ENCODE measurements at regions not wholly inside any gene's neighbourhood (a gene's known extent, or its start where the extent isn't known, plus 50 kb on each side); places are given as distances from the start of the nearest gene placed in this dataset.

DNA sequence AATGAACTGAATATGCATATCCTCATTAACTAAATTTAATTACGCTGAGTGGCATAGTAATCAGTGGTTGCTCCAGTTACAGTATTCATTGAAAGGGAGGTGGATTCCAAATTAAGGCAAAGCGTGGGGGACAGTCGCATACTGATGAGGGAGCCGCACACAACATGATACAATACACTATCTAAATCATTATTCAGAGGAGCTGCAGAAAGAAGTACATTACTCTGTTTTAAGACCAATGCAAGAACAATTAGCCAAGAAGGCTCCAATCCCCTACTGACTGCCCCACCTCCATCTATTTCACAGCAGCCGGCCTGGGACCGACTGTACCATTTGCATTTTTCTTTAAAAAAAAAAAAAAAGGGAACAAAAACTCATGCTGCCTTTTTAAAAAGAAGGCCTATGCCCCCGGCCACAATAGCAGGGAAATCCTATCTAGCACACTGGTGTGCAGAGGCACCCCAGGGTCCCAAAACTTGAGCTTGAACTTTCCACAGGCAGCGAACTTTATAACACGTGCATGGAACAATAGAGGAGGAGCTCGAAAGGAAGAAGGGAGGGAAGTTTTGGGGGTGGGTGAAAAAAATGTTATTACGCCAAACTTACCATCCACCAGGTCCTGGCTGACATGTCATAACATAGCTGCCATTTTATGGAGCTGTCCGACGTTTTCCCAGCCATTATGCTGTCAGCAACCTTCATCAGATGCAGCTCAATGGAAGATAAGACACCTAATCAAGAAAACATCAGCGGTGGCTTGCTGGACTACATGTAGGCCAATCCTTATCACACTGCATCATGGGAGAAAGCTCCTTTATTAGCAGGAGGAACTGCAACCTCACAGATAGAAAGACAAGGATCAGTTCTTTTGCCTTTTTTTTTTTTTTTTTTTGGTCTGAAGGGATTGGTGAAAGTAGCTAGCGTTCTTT is 161.6 kb downstream of the ZDHHC21 start:
- Histone ChIP-seq H3K4me1 (ENCODE audit: control insufficient read depth, insufficient read depth, low read length) (peaks cover 8% of the 10 kb centered on the region), H3K9me3 (ENCODE audit: control insufficient read depth, low read length) (no peaks in the 10 kb centered on the region), H3K27ac (ENCODE audit: insufficient read depth, low read depth, low read length, poor library complexity, severe bottlenecking) (no peak overlapping the region), H3K36me3 (ENCODE audit: control insufficient read depth, insufficient read depth, low read length) (no peaks in the 10 kb centered on the region), H3K4me3 (ENCODE audit: insufficient read depth, low read depth, low read length) (no peak overlapping the region), H3K27me3 (ENCODE audit: control insufficient read depth, insufficient read depth, low read length, poor library complexity, severe bottlenecking) (no peaks in the 10 kb centered on the region)
- WGBS, 2 experiments = 71 to 77% methylated on average over 14 to 15 of the region's 15 CpGs

- Histone ChIP-seq H3K4me3 (ENCODE audit: insufficient read depth, low read depth, low read length) (no peak overlapping the region), H3K27me3 (ENCODE audit: control insufficient read depth, insufficient read depth, low read length, poor library complexity, severe bottlenecking) (no peaks in the 10 kb centered on the region), H3K27ac (ENCODE audit: insufficient read depth, low read depth, low read length, poor library complexity, severe bottlenecking) (no peak overlapping the region), H3K4me1 (ENCODE audit: control insufficient read depth, insufficient read depth, low read length) (peaks cover 8% of the 10 kb centered on the region), H3K9me3 (ENCODE audit: control insufficient read depth, low read length) (no peaks in the 10 kb centered on the region), H3K36me3 (ENCODE audit: control insufficient read depth, insufficient read depth, low read length) (no peaks in the 10 kb centered on the region)
- 90 to 94% methylated on average over 3 to 4 of the region's 4 CpGs for WGBS, 2 experiments
Measured at GRCh38 chr9:14530841-14531240, 162.4 kb downstream of the ZDHHC21 start.

DNA sequence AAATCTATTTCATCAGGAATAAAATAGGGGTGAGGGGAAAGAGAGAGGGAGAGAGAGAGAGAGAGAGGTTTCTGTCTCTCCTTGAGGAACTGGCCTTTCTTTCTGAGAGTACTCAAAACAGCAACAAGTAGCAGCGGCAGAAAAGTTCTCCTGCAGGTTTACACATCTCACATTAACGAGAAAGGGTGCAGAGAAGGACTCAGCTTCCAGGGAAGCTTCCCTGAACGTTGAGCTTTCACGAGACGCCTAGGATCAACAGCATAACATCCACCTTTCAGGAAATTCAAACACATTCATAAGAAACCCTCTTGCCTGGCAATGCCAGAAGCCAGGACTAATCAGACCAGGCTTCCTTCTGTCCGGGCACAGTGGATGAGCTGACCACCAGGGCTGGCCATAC is 162.9 kb downstream of the ZDHHC21 start:
- Histone ChIP-seq H3K36me3 (ENCODE audit: control insufficient read depth, insufficient read depth, low read length) (no peaks in the 10 kb centered on the region), H3K4me1 (ENCODE audit: control insufficient read depth, insufficient read depth, low read length) (peaks cover 8% of the 10 kb centered on the region), H3K9me3 (ENCODE audit: control insufficient read depth, low read length) (no peaks in the 10 kb centered on the region), H3K4me3 (ENCODE audit: insufficient read depth, low read depth, low read length) (no peak overlapping the region), H3K27me3 (ENCODE audit: control insufficient read depth, insufficient read depth, low read length, poor library complexity, severe bottlenecking) (no peaks in the 10 kb centered on the region), H3K27ac (ENCODE audit: insufficient read depth, low read depth, low read length, poor library complexity, severe bottlenecking) (no peak overlapping the region)
- WGBS, 2 experiments = 59 to 61% methylated on average over 6 of the region's 6 CpGs

DNA sequence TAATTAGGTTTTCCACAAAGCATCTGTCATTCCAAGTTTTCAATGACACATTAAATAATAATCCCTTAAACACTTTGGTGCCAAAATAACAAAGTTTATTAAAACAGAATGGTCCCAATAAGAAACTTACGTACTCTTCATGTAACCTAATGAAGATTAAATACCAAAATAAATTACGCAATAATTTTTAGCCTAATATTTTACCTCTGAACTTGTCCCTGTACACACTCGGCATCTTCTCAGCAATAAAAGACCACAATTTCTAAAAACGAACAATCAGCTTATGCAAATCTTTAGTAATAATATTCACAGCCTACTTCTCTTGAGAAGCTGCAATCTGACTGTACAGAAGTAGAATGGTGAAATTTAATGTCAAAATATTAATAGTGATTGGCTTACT is 163.6 kb downstream of the ZDHHC21 start:
- no peaks in the 10 kb centered on the region for H3K9me3 ChIP-seq (ENCODE audit: control insufficient read depth, low read length)
- H3K36me3 ChIP-seq (ENCODE audit: control insufficient read depth, insufficient read depth, low read length) = no peaks in the 10 kb centered on the region
- peaks cover 8% of the 10 kb centered on the region for H3K4me1 ChIP-seq (ENCODE audit: control insufficient read depth, insufficient read depth, low read length)
- 92 to 99% methylated on average over 4 of the region's 4 CpGs for WGBS, 2 experiments
- no peak overlapping the region for H3K4me3 ChIP-seq (ENCODE audit: insufficient read depth, low read depth, low read length)
- no peaks in the 10 kb centered on the region for H3K27me3 ChIP-seq (ENCODE audit: control insufficient read depth, insufficient read depth, low read length, poor library complexity, severe bottlenecking)
- no peak overlapping the region for H3K27ac ChIP-seq (ENCODE audit: insufficient read depth, low read depth, low read length, poor library complexity, severe bottlenecking)

DNA sequence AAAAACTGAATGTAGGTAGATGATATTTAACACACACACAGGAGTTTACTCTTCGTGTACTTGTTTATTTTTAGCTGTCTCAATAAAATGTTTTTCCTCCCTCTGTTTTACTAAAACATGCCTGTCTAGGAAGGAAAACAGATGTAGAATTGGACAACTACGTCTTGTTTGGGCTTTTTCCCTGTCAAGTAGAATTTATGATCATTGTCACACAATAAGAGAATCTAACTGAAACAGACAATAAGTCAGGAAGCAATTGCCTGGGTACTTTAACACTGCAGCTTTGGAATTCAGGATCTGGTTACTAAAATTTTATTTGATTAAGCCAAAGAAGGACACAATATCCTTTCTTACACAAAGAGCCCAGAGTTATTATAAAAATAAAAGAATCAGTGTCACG is 164.2 kb downstream of the ZDHHC21 start:
- no peaks in the 10 kb centered on the region for H3K27me3 ChIP-seq (ENCODE audit: control insufficient read depth, insufficient read depth, low read length, poor library complexity, severe bottlenecking)
- no peaks in the 10 kb centered on the region for H3K9me3 ChIP-seq (ENCODE audit: control insufficient read depth, low read length)
- no peaks in the 10 kb centered on the region for H3K36me3 ChIP-seq (ENCODE audit: control insufficient read depth, insufficient read depth, low read length)
- H3K4me1 ChIP-seq (ENCODE audit: control insufficient read depth, insufficient read depth, low read length) = peaks cover 8% of the 10 kb centered on the region
- 87 to 88% methylated on average over 2 of the region's 3 CpGs for WGBS, 2 experiments
- no peak overlapping the region for H3K27ac ChIP-seq (ENCODE audit: insufficient read depth, low read depth, low read length, poor library complexity, severe bottlenecking)
- H3K4me3 ChIP-seq (ENCODE audit: insufficient read depth, low read depth, low read length) = no peak overlapping the region

- Histone ChIP-seq H3K36me3 (ENCODE audit: control insufficient read depth, insufficient read depth, low read length) (no peaks in the 10 kb centered on the region), H3K27me3 (ENCODE audit: control insufficient read depth, insufficient read depth, low read length, poor library complexity, severe bottlenecking) (no peaks in the 10 kb centered on the region), H3K4me1 (ENCODE audit: control insufficient read depth, insufficient read depth, low read length) (peaks cover 8% of the 10 kb centered on the region), H3K27ac (ENCODE audit: insufficient read depth, low read depth, low read length, poor library complexity, severe bottlenecking) (no peak overlapping the region), H3K4me3 (ENCODE audit: insufficient read depth, low read depth, low read length) (no peak overlapping the region), H3K9me3 (ENCODE audit: control insufficient read depth, low read length) (no peaks in the 10 kb centered on the region)
- 83 to 92% methylated on average over 4 of the region's 4 CpGs for WGBS, 2 experiments
Measured at GRCh38 chr9:14526504-14526903, 166.7 kb downstream of the ZDHHC21 start.

DNA sequence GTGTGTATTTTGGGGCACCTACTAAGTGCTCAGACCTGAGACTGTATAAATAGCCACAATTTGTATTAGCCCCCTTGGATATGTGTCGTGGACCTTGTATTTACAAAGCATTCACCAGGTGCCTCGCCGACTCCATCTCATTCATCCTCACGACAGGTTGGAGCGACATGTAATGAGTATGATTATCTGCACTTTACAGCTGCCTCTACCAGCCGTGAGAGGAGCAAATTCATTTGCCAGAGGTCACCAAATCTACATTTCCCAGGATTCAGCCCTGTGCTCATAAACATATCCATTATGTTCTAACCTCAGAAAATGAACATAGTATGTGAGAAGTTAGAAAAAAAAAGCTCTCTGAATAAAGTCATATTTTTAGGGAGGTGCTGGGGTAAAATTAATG is 167.4 kb downstream of the ZDHHC21 start:
- WGBS, 2 experiments = 88 to 93% methylated on average over 6 of the region's 6 CpGs
- Histone ChIP-seq H3K4me3 (ENCODE audit: insufficient read depth, low read depth, low read length) (no peak overlapping the region), H3K27ac (ENCODE audit: insufficient read depth, low read depth, low read length, poor library complexity, severe bottlenecking) (no peak overlapping the region), H3K36me3 (ENCODE audit: control insufficient read depth, insufficient read depth, low read length) (no peaks in the 10 kb centered on the region), H3K4me1 (ENCODE audit: control insufficient read depth, insufficient read depth, low read length) (peaks cover 8% of the 10 kb centered on the region), H3K9me3 (ENCODE audit: control insufficient read depth, low read length) (no peaks in the 10 kb centered on the region), H3K27me3 (ENCODE audit: control insufficient read depth, insufficient read depth, low read length, poor library complexity, severe bottlenecking) (no peaks in the 10 kb centered on the region)

DNA sequence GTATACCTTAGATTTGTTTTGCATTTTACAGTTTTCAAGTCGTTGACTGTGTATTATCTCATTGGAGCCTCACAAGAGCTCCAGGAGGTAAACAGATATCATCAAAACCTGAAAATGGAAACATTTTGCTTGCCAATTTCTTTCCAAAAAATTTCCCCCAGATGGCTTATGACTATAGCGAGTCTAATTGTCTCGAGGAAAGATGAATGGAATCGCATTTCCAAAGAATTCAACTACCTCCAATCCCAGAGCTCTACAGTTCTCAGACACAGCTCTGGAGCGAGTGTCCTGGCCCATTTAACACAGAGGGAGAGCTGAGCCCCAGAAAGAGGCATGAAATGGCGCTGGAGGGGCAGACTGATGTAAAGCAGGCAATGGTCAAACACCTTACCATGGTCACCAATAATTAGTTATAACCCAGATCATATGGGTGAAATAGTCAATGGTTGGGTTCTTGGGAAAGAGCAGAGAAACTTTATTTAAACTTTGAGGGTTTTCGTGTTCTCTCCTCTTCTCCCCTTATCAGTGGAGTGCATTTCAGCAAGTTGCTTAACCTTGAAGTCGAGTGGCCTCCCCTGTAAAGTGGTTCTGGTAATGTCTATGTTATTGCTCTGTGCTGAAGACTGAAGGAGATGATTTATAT is 168.2 kb downstream of the ZDHHC21 start:
- no peaks in the 10 kb centered on the region for H3K36me3 ChIP-seq (ENCODE audit: control insufficient read depth, insufficient read depth, low read length)
- no peak overlapping the region for H3K4me3 ChIP-seq (ENCODE audit: insufficient read depth, low read depth, low read length)
- WGBS, 2 experiments = 95 to 97% methylated on average over 7 to 8 of the region's 8 CpGs
- H3K27ac ChIP-seq (ENCODE audit: insufficient read depth, low read depth, low read length, poor library complexity, severe bottlenecking) = no peak overlapping the region
- H3K9me3 ChIP-seq (ENCODE audit: control insufficient read depth, low read length) = no peaks in the 10 kb centered on the region
- H3K27me3 ChIP-seq (ENCODE audit: control insufficient read depth, insufficient read depth, low read length, poor library complexity, severe bottlenecking) = no peaks in the 10 kb centered on the region
- H3K4me1 ChIP-seq (ENCODE audit: control insufficient read depth, insufficient read depth, low read length) = peaks cover 4% of the 10 kb centered on the region

- no peak overlapping the region for H3K4me3 ChIP-seq (ENCODE audit: insufficient read depth, low read depth, low read length)
- H3K36me3 ChIP-seq (ENCODE audit: control insufficient read depth, insufficient read depth, low read length) = no peaks in the 10 kb centered on the region
- 96 to 97% methylated on average over 6 of the region's 6 CpGs for WGBS, 2 experiments
- no peaks in the 10 kb centered on the region for H3K27me3 ChIP-seq (ENCODE audit: control insufficient read depth, insufficient read depth, low read length, poor library complexity, severe bottlenecking)
- no peak overlapping the region for H3K27ac ChIP-seq (ENCODE audit: insufficient read depth, low read depth, low read length, poor library complexity, severe bottlenecking)
- H3K9me3 ChIP-seq (ENCODE audit: control insufficient read depth, low read length) = no peaks in the 10 kb centered on the region
- H3K4me1 ChIP-seq (ENCODE audit: control insufficient read depth, insufficient read depth, low read length) = no peaks in the 10 kb centered on the region
Measured at GRCh38 chr9:14523545-14523944, 169.7 kb downstream of the ZDHHC21 start.

DNA sequence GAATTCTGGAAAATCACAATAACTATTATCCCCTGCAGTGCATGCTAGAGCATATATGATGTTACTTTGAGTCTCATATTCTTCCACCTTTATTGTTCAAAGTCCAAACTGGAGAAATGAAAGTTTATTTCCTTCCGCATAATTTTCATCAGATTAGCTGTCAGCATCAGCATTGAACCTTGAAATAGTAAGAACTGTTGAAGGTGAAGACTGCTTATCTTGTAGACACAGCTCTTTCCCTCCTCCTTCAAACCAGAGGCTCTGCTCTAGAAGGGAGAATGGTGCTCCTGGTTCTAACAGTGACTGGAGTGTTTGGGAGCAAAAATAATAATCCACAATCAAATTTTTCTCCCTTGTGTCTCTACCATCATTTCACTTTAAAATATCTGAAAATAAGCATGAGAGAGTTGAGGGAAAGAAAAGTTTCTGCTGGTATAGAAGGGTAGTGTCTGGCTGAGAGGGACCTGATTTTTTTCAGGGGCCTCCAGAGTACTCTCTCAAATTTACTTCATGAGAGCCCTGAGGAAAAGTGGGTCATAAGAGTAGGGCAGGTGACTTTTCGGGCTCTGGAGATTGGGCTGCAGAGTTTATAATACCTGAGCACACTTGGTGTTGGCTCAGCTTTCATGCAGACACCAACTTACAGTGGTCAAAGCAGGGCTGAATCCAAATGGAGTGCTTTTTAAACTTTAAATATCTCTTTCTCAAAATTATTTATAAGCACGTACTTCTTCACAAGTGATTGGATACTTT is 170.4 kb downstream of the ZDHHC21 start:
- Histone ChIP-seq H3K4me3 (ENCODE audit: insufficient read depth, low read depth, low read length) (no peak overlapping the region), H3K4me1 (ENCODE audit: control insufficient read depth, insufficient read depth, low read length) (no peaks in the 10 kb centered on the region), H3K27me3 (ENCODE audit: control insufficient read depth, insufficient read depth, low read length, poor library complexity, severe bottlenecking) (no peaks in the 10 kb centered on the region), H3K27ac (ENCODE audit: insufficient read depth, low read depth, low read length, poor library complexity, severe bottlenecking) (no peak overlapping the region), H3K36me3 (ENCODE audit: control insufficient read depth, insufficient read depth, low read length) (no peaks in the 10 kb centered on the region), H3K9me3 (ENCODE audit: control insufficient read depth, low read length) (no peaks in the 10 kb centered on the region)
- 97% methylated on average over 3 of the region's 3 CpGs for WGBS, 2 experiments

All from ectodermal cell (in vitro differentiated cells).